Fibroblast of lung (primary cell): ENCODE measurements at regions not wholly inside any gene's neighbourhood (a gene's known extent, or its start where the extent isn't known, plus 50 kb on each side); places are given as distances from the start of the nearest gene placed in this dataset.

ENCODE experiments used
- EZH2 ChIP-seq: IDR thresholded peaks from 2 replicates; pipeline ENCODE4 v1.5.1; 2012; ENCODE audit warnings: low read length, control low read depth, mild to moderate bottlenecking; ENCODE audit errors: missing control alignments
- TF ChIP-seq, protein P1 (sequence below), 2 donors: IDR thresholded peaks in 1 of 2; conservative IDR thresholded peaks in 1 of 2; 1 replicate in 1 of 2; 2 replicates in 1 of 2; pipeline ENCODE4 v1.5.1; 2011 to 2012; ENCODE audit warnings: low read length in 2 of 2, control low read depth in 1 of 2, inconsistent platforms in 1 of 2, low read depth in 1 of 2, mild to moderate bottlenecking in 1 of 2

DNA sequence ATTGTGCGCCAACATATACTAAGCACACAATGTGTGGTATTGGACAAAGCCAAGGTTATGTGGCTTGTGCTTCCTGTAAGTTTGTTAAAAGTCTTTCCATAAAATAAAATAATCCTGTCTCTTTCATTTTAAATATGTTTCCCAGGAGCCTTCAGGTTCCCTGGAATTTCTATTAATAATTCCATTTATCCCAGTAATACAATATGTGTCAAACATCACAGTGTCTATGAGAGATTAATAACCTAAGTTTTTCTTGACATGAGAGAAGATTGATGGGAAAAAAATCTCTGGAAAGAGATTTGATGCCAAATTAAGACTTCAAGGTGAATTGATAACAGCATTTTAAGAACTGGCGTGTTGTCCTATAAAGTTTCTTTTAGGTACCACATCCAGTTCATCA is 507.0 kb downstream of the TTLL7 start:
- TF ChIP-seq, protein P1, sequence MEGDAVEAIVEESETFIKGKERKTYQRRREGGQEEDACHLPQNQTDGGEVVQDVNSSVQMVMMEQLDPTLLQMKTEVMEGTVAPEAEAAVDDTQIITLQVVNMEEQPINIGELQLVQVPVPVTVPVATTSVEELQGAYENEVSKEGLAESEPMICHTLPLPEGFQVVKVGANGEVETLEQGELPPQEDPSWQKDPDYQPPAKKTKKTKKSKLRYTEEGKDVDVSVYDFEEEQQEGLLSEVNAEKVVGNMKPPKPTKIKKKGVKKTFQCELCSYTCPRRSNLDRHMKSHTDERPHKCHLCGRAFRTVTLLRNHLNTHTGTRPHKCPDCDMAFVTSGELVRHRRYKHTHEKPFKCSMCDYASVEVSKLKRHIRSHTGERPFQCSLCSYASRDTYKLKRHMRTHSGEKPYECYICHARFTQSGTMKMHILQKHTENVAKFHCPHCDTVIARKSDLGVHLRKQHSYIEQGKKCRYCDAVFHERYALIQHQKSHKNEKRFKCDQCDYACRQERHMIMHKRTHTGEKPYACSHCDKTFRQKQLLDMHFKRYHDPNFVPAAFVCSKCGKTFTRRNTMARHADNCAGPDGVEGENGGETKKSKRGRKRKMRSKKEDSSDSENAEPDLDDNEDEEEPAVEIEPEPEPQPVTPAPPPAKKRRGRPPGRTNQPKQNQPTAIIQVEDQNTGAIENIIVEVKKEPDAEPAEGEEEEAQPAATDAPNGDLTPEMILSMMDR (conservative IDR thresholded peaks at IDR 0.05 in 1 of 2, IDR thresholded peaks at IDR 0.05 in 1 of 2; ENCODE audit: low read depth in 1 of 2, low read length in 2 of 2) = no peak
- no peak for TF ChIP-seq EZH2
